CD4-positive, alpha-beta T cell treated with Interleukin-4 for 4 hours (primary cell): ENCODE measurements at regions not wholly inside any gene's neighbourhood (a gene's known extent, or its start where the extent isn't known, plus 50 kb on each side); places are given as distances from the start of the nearest gene placed in this dataset.
"Not testable (repeated sequence)": the region's sequence is repeated elsewhere in the genome, so short reads cannot be mapped to it uniquely, and the experiment has no call there.

Source experiments
- DNase-seq: peaks from one replicate; pipeline ENCODE4 v3.0.0-alpha.2; 2020

DNA sequence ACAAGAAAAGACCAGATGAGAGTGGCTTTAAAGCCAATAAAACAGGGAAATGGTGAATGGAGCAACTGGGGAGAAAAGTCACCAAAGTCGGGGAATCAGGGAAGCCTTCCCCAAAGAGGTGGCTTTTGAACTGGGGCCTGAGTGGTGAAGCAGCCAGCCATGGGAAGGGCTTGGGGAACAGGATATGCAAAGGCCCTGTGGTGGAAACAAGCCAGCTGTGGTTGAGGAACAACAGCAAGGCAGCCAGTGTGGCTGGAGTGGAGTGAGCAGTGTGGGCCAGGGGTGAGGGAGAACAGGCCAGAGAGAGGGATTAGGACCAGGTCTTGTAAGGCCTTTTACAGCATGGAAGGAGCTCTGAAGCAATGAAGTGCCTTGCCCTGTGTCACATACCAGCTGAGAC is 51.0 kb upstream of the ROPN1B start:
- DNase-seq: not testable (repeated sequence)

DNA sequence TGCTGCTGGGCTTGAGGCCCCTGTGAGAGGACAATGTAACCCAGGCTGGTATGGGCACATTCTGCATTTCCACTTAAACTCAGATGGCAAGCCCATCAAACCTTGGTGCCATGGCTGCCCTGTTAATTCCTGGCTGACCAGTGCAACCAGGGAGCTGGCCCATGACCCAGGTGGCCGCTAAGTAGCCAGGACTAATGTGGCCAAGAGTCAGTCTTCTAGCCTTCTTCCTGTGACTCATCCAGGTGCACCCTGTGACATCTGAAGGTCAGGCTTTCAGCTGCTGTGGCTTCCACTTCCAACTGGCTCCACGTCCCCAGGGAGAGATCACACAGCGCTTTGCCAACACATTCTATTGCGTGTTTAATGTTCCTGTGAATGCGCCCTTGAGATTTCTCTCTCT is 50.5 kb upstream of the ROPN1B start:
- not testable (repeated sequence) for DNase-seq

DNA sequence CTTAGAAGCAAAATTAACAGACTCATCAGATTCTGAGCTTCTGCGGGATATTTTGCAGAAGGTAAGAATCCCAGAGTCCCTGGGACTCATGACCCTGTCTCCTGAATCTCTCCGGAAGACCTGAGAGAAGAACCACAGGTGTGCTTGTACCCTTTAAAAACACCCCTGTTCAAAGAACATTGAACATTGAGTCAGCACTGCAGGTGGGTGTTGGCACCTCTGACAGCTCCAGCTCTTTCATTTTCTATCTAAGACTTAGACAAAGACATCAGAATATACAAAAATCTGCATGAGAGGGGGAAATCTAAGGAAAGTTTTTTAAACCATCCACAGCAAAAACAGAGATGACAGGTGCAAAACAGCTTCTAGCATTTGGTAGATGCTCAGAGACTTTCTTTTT is 50.1 kb upstream of the ROPN1B start:
- not testable (repeated sequence) for DNase-seq
